Transverse colon (tissue), 4 donors: ENCODE measurements at regions not wholly inside any gene's neighbourhood (a gene's known extent, or its start where the extent isn't known, plus 50 kb on each side); places are given as distances from the start of the nearest gene placed in this dataset.

Experiments
- CTCF ChIP-seq, 5 experiments: fragments of 200-600 bp in 3 of 5; fragments of 450-650 bp in 2 of 5; sonication (generic) in 3 of 5; IDR thresholded peaks; 1 replicate in 2 of 5; 2 replicates in 3 of 5; pipeline ENCODE4 v1.5.1; 2016 to 2017; ENCODE audit warnings: antibody characterized with exemption in 5 of 5, inconsistent platforms in 3 of 5, mild to moderate bottlenecking in 2 of 5, moderate library complexity in 1 of 5
- EP300 ChIP-seq: sonication (generic); formaldehyde crosslinking; IDR thresholded peaks from one replicate; pipeline ENCODE4 v1.6.1; 2017; ENCODE audit warnings: antibody characterized with exemption, low read depth
- POLR2A ChIP-seq: fragments of 450-650 bp; IDR thresholded peaks from one replicate; pipeline ENCODE4 v1.6.1; 2016; ENCODE audit warnings: antibody characterized with exemption, mild to moderate bottlenecking, moderate library complexity
- POLR2AphosphoS5 ChIP-seq, 3 donors: sonication (generic); formaldehyde crosslinking; IDR thresholded peaks; one replicate each; pipeline ENCODE4 v1.6.1; 2016; ENCODE audit warnings: antibody characterized with exemption in 3 of 3

GRCh38 chr2:34822616-34823015 is 1223.5 kb upstream of the FAM98A start:
- TF ChIP-seq POLR2A = no peak
- TF ChIP-seq CTCF (IDR thresholded peaks at IDR 0.05) = no peak
- TF ChIP-seq POLR2AphosphoS5 (IDR thresholded peaks at IDR 0.05) = no peak
- no peak for TF ChIP-seq EP300
